Spleen (tissue), 7 donors: ENCODE measurements at regions not wholly inside any gene's neighbourhood (a gene's known extent, or its start where the extent isn't known, plus 50 kb on each side); places are given as distances from the start of the nearest gene placed in this dataset.

Experiments used
- CTCF ChIP-seq, 11 experiments: fragments of 200-600 bp in 7 of 11; fragments of 450-650 bp in 4 of 11; sonication (generic) in 4 of 11; IDR thresholded peaks in 8 of 11; conservative IDR thresholded peaks in 3 of 11; 1 replicate in 7 of 11; 2 replicates in 4 of 11; pipeline versions ENCODE4 v1.4.0 to v1.8.0; 2016 to 2021; ENCODE audit warnings: antibody characterized with exemption in 11 of 11, inconsistent platforms in 4 of 11, mild to moderate bottlenecking in 1 of 11
- POLR2A ChIP-seq, 3 donors: fragments of 450-650 bp; IDR thresholded peaks; one replicate each; pipeline ENCODE4 v1.5.1; 2017; ENCODE audit warnings: antibody characterized with exemption in 3 of 3, mild to moderate bottlenecking in 1 of 3
- POLR2AphosphoS5 ChIP-seq, 3 donors: sonication (generic); formaldehyde crosslinking; IDR thresholded peaks; one replicate each; pipeline ENCODE4 v1.5.1; 2017; ENCODE audit warnings: antibody characterized with exemption in 3 of 3
- donor health status: DM: no; HTN: no; CAD: no; lungs with moderate emphysema.
- donor health status: DM: no; HTN: no; CAD: no.
- donor health status: DM: no; HTN: no; CAD: no.

GRCh38 chr5:171524466-171524865 lies 105.0 kb downstream of the FGF18 start:
- TF ChIP-seq CTCF (IDR thresholded peaks at IDR 0.05 in 8 of 11, conservative IDR thresholded peaks at IDR 0.05 in 3 of 11) (no peak), POLR2A (IDR thresholded peaks at IDR 0.05) (no peak), POLR2AphosphoS5 (IDR thresholded peaks at IDR 0.05) (no peak)
